HG03159 (cell line): ENCODE measurements at regions not wholly inside any gene's neighbourhood (a gene's known extent, or its start where the extent isn't known, plus 50 kb on each side); places are given as distances from the start of the nearest gene placed in this dataset.

Experiments
- ATAC-seq: cut with Tn5 transposase; IDR thresholded peaks from one replicate; pipeline ENCODE4 v1.9.1; 2021; ENCODE audit warnings: mild to moderate bottlenecking, moderate library complexity; ENCODE audit not compliant: unreplicated experiment

- no peak for ATAC-seq
These were observed 59.8 kb upstream of the TBX3 start for GRCh38 chr12:114743799-114744198.

DNA sequence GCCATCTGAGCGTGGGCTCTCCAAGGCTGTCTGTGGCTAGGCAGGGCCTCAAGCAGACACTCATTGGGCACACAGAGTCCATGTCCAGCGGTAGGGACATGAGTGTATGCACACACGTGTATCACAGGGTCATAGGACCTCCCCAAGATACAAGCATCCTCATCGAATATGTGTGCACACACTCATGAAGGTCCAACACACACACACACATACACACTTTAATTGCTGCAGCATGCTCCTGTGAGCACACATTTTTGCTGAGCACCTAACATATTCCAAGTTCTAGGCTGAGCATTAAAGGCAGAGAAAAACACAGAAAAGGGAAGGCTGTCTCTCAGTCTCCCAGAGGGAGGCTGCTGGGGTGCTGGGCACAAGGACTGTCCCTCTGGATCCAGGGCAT is 59.3 kb upstream of the TBX3 start:
- no peak for ATAC-seq

- no peak for ATAC-seq
These were observed 58.4 kb upstream of the TBX3 start for GRCh38 chr12:114742363-114742762.

DNA sequence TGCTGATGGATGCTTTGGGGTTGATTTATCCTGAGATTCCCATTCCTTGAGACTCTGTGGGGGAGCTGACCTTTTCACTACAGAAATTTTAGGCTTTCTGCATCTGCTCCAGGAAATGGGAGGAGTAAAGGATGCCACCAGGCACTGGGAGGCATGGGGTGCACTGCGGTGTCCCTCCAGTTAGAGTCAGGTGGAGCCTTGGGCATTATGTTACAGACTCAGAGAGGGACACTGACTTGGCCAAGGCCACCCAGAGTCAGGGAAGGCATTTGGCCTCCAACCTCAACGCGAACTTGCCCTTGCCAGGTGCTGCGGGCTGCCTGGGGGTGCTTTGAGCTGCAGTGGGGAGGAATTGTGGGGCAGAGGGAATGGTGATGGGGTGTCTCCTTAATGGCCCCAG is 58.0 kb upstream of the TBX3 start:
- no peak for ATAC-seq

GRCh38 chr12:114740448-114740847 is 56.5 kb upstream of the TBX3 start:
- ATAC-seq: no peak

DNA sequence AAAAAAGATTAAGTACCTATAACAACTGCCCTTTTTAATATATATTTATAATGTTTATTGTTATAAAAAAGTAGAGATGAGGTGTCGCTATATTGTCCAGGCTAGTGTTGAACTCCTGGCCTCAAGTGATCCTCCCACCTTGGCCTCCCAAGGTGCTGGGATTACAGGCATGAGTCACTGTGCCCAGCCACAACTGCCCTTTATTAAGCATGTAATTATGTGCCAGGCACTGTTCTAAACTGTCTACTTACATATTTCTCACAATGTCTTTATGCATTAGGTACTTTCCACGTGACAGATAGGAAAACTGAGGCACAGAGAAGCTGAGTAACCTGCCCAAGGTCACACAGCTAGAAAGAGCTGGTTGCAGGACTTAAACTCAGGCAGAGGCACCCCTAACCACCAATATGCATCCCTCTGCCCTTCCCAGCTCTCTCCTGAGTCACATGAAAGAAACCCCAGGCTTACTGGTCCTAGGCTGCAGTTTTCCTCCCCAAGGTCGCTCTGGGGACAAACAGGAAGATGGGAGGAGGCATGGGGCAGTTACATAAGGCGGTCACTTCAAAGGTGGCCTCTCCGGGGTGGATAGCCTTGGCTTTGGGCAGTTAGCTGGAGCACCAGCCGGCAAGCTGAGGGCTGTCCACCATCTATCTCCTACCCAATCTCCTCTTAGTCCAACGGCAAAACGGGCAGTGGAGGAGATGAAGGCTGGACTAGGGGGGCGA is 54.6 kb upstream of the TBX3 start:
- ATAC-seq: no peak

- ATAC-seq: no peak
These were observed 51.9 kb upstream of the TBX3 start for GRCh38 chr12:114735680-114736374.

GRCh38 chr12:114735011-114735410 is 51.0 kb upstream of the TBX3 start:
- ATAC-seq: no peak

- ATAC-seq: no peak
These were observed 49.9 kb upstream of the TBX3 start for GRCh38 chr12:114733919-114734318.
